Thymus (tissue), 11 donors: ENCODE measurements at regions not wholly inside any gene's neighbourhood (a gene's known extent, or its start where the extent isn't known, plus 50 kb on each side); places are given as distances from the start of the nearest gene placed in this dataset.

Experiments used
- DNase-seq, 9 donors: peaks; one replicate each; pipeline ENCODE4 v3.0.0-alpha.2; 2013; ENCODE audit warnings: low spot score in 9 of 9, low read depth in 6 of 9, missing footprints in 1 of 9
- H3K27ac ChIP-seq, 2 donors: one replicate each; pipeline ENCODE4 v1.5.1; 2013; ENCODE audit warnings: control low read depth in 1 of 2, low read depth in 1 of 2, low read length in 1 of 2, mild to moderate bottlenecking in 1 of 2, moderate library complexity in 1 of 2
- H3K27me3 ChIP-seq, 2 donors: one replicate each; pipeline ENCODE4 v1.5.1; 2013; ENCODE audit warnings: low read length in 1 of 2; ENCODE audit not compliant: control insufficient read depth in 2 of 2, insufficient read depth in 1 of 2
- H3K36me3 ChIP-seq, 2 donors: one replicate each; pipeline ENCODE4 v1.5.1; 2013; ENCODE audit warnings: low read length in 1 of 2, mild to moderate bottlenecking in 1 of 2, moderate library complexity in 1 of 2; ENCODE audit not compliant: control insufficient read depth in 2 of 2, insufficient read depth in 2 of 2
- H3K4me1 ChIP-seq, 2 donors: one replicate each; pipeline ENCODE4 v1.5.1; 2013; ENCODE audit warnings: low read length in 2 of 2; ENCODE audit not compliant: control insufficient read depth in 2 of 2, insufficient read depth in 2 of 2
- H3K4me3 ChIP-seq, 2 donors: one replicate each; pipeline ENCODE4 v1.5.1; 2013; ENCODE audit warnings: low read length in 2 of 2, control low read depth in 1 of 2, mild to moderate bottlenecking in 1 of 2
- H3K9me3 ChIP-seq, 2 donors: one replicate each; pipeline ENCODE4 v1.5.1; 2013; ENCODE audit warnings: low read length in 1 of 2, mild to moderate bottlenecking in 1 of 2; ENCODE audit not compliant: control insufficient read depth in 2 of 2, insufficient read depth in 1 of 2
- WGBS: extraction: QIAGEN DNeasy Blood & Tissue Kit; methylation state at CpG from one replicate; pipeline ENCODE4 v1.1.7; 2013; 5-methylcytosine and 5-hydroxymethylcytosine counted together
- donor health status: healthy.

GRCh38 chr2:234187646-234188174 is 137.2 kb downstream of the SPP2 start:
- 4% methylated on average over 2 of the region's 2 CpGs for WGBS
- Histone ChIP-seq H3K27ac (peak overlapping the region in 1 of 2 donors; percentile 1), H3K9me3 (peaks cover 0 to 3% of the 10 kb centered on the region in 2 donors), H3K36me3 (no peaks in the 10 kb centered on the region), H3K4me3 (no peak overlapping the region), H3K4me1 (peaks cover 5 to 18% of the 10 kb centered on the region in 2 donors), H3K27me3 (no peaks in the 10 kb centered on the region)
- peak in 1 of 9 donors; percentile 37 for DNase-seq

GRCh38 chr2:234181121-234181520 is 130.6 kb downstream of the SPP2 start:
- H3K9me3 ChIP-seq, result no peaks in the 10 kb centered on the region
- H3K36me3 ChIP-seq, result no peaks in the 10 kb centered on the region
- 86% methylated on average over 1 of the region's 1 CpG for WGBS
- no peak overlapping the region for H3K4me3 ChIP-seq
- peaks cover 0 to 2% of the 10 kb centered on the region in 2 donors for H3K27me3 ChIP-seq
- DNase-seq, result no peak
- H3K4me1 ChIP-seq, result no peaks in the 10 kb centered on the region
- H3K27ac ChIP-seq, result no peak overlapping the region

GRCh38 chr2:234179031-234179363 is 128.5 kb downstream of the SPP2 start:
- no peak overlapping the region for H3K27ac ChIP-seq
- peaks cover 0 to 2% of the 10 kb centered on the region in 2 donors for H3K27me3 ChIP-seq
- H3K9me3 ChIP-seq, result no peaks in the 10 kb centered on the region
- H3K4me1 ChIP-seq, result no peaks in the 10 kb centered on the region
- no peak overlapping the region for H3K4me3 ChIP-seq
- H3K36me3 ChIP-seq, result no peaks in the 10 kb centered on the region
- 94% methylated on average over 6 of the region's 6 CpGs for WGBS
- DNase-seq, result no peak

GRCh38 chr2:234178330-234179030 is 128.0 kb downstream of the SPP2 start:
- H3K4me3 ChIP-seq, result no peak overlapping the region
- H3K9me3 ChIP-seq, result no peaks in the 10 kb centered on the region
- H3K4me1 ChIP-seq, result no peaks in the 10 kb centered on the region
- peaks cover 0 to 2% of the 10 kb centered on the region in 2 donors for H3K27me3 ChIP-seq
- WGBS, result 77% methylated on average over 10 of the region's 10 CpGs
- no peaks in the 10 kb centered on the region for H3K36me3 ChIP-seq
- no peak overlapping the region for H3K27ac ChIP-seq
- no peak for DNase-seq

DNA sequence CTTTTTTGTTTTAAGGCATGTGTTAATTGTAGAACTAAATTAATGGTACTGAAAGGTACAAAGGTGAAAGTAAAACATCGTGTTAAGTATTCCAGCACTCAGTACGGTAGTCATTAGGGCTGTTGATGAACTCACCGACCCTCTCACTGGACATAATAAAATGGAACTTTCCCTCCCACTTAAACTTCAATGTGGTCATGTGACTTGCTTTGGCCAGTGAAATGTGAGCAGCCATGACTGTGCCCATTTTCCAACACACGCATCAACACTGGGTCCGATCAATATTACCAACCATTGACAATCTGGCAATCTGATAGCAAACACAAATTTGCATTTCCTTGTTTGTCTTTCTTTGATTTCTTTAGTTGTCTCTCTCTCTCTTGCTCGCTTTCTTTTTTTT is 125.1 kb downstream of the SPP2 start:
- 97% methylated on average over 6 of the region's 6 CpGs for WGBS
- Histone ChIP-seq H3K27ac (no peak overlapping the region), H3K9me3 (no peaks in the 10 kb centered on the region), H3K27me3 (no peaks in the 10 kb centered on the region), H3K4me1 (no peaks in the 10 kb centered on the region), H3K36me3 (no peaks in the 10 kb centered on the region), H3K4me3 (no peak overlapping the region)
- no peak for DNase-seq

- 97% methylated on average over 5 of the region's 5 CpGs for WGBS
Measured at GRCh38 chr2:234174742-234175141, 124.2 kb downstream of the SPP2 start.

GRCh38 chr2:234172532-234172931 is 122.0 kb downstream of the SPP2 start:
- H3K9me3 ChIP-seq, result no peaks in the 10 kb centered on the region
- H3K4me3 ChIP-seq, result no peak overlapping the region
- no peaks in the 10 kb centered on the region for H3K36me3 ChIP-seq
- no peaks in the 10 kb centered on the region for H3K4me1 ChIP-seq
- no peaks in the 10 kb centered on the region for H3K27me3 ChIP-seq
- WGBS, result 97% methylated on average over 4 of the region's 4 CpGs
- H3K27ac ChIP-seq, result no peak overlapping the region
- DNase-seq, result no peak

More at GRCh38 chr2:234174742-234175141, 124.2 kb downstream of the SPP2 start:
- Histone ChIP-seq H3K9me3 (no peaks in the 10 kb centered on the region), H3K36me3 (no peaks in the 10 kb centered on the region), H3K4me1 (no peaks in the 10 kb centered on the region), H3K4me3 (no peak overlapping the region), H3K27me3 (no peaks in the 10 kb centered on the region), H3K27ac (no peak overlapping the region)
- DNase-seq, result no peak

- no peaks in the 10 kb centered on the region for H3K27me3 ChIP-seq
- H3K4me3 ChIP-seq, result no peak overlapping the region
- no peak for DNase-seq
- H3K9me3 ChIP-seq, result no peaks in the 10 kb centered on the region
- H3K4me1 ChIP-seq, result no peaks in the 10 kb centered on the region
- H3K27ac ChIP-seq, result no peak overlapping the region
- 96% methylated on average over 10 of the region's 10 CpGs for WGBS
- no peaks in the 10 kb centered on the region for H3K36me3 ChIP-seq
Measured at GRCh38 chr2:234172066-234172465, 121.6 kb downstream of the SPP2 start.

- H3K4me1 ChIP-seq, result no peaks in the 10 kb centered on the region
- no peak overlapping the region for H3K27ac ChIP-seq
- DNase-seq, result no peak
- H3K36me3 ChIP-seq, result no peaks in the 10 kb centered on the region
- 96% methylated on average over 14 of the region's 14 CpGs for WGBS
- no peaks in the 10 kb centered on the region for H3K27me3 ChIP-seq
- no peak overlapping the region for H3K4me3 ChIP-seq
- no peaks in the 10 kb centered on the region for H3K9me3 ChIP-seq
Measured at GRCh38 chr2:234171666-234172065, 121.2 kb downstream of the SPP2 start.
